HEK293 (cell line): ENCODE measurements at regions not wholly inside any gene's neighbourhood (a gene's known extent, or its start where the extent isn't known, plus 50 kb on each side); places are given as distances from the start of the nearest gene placed in this dataset.

Source experiments
- ZNF311 ChIP-seq: fragments of 450-650 bp; formaldehyde crosslinking; IDR thresholded peaks from 2 replicates; pipeline ENCODE4 v1.5.1; 2017; ENCODE audit warnings: missing biosample characterization, missing genetic modification characterization, borderline replicate concordance
- TF ChIP-seq, protein P1 (sequence below): fragments of 450-650 bp; formaldehyde crosslinking; IDR thresholded peaks from 2 replicates; pipeline ENCODE4 v1.5.1; 2016; ENCODE audit warnings: missing biosample characterization, missing genetic modification characterization
- TF ChIP-seq, protein P2 (sequence below): fragments of 450-650 bp; formaldehyde crosslinking; IDR thresholded peaks from 2 replicates; pipeline ENCODE4 v1.5.1; 2016; ENCODE audit warnings: missing biosample characterization, missing genetic modification characterization
- TF ChIP-seq, protein P3 (sequence below): fragments of 450-650 bp; formaldehyde crosslinking; IDR thresholded peaks from 2 replicates; pipeline ENCODE4 v1.5.1; 2017; ENCODE audit warnings: missing biosample characterization, missing genetic modification characterization
- TF ChIP-seq, protein P4 (sequence below): fragments of 450-650 bp; formaldehyde crosslinking; IDR thresholded peaks from 2 replicates; pipeline ENCODE4 v1.5.1; 2016; ENCODE audit warnings: missing biosample characterization, missing genetic modification characterization

DNA sequence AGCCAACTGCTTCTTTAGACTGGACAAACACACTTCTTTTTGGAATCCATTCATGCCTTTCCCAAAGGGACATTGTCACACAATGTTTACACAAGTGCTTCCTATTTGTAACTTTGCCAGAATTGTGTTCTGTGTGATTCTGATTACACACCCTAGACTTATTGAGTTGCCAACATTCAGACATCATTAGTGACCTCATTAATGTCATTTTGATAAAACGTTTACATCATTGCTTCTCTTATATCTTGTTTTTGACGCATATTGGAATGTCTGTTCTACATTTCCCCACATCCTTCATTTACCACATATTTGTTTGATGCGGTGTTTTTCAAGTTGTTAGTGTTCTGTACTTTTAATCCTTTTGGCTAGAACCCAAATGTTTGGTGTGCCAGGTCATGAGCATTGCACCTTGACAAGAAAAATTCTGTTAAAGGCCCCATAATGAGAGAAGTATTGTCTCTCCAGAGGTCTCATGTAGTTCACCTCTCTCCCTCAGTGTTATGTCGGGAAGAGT is 305.5 kb downstream of the AEBP2 start:
- TF ChIP-seq, protein P1, sequence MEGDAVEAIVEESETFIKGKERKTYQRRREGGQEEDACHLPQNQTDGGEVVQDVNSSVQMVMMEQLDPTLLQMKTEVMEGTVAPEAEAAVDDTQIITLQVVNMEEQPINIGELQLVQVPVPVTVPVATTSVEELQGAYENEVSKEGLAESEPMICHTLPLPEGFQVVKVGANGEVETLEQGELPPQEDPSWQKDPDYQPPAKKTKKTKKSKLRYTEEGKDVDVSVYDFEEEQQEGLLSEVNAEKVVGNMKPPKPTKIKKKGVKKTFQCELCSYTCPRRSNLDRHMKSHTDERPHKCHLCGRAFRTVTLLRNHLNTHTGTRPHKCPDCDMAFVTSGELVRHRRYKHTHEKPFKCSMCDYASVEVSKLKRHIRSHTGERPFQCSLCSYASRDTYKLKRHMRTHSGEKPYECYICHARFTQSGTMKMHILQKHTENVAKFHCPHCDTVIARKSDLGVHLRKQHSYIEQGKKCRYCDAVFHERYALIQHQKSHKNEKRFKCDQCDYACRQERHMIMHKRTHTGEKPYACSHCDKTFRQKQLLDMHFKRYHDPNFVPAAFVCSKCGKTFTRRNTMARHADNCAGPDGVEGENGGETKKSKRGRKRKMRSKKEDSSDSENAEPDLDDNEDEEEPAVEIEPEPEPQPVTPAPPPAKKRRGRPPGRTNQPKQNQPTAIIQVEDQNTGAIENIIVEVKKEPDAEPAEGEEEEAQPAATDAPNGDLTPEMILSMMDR (tag by site-specific recombination): no peak
- TF ChIP-seq ZNF311 (tag by site-specific recombination): no peak
- TF ChIP-seq, protein P2, sequence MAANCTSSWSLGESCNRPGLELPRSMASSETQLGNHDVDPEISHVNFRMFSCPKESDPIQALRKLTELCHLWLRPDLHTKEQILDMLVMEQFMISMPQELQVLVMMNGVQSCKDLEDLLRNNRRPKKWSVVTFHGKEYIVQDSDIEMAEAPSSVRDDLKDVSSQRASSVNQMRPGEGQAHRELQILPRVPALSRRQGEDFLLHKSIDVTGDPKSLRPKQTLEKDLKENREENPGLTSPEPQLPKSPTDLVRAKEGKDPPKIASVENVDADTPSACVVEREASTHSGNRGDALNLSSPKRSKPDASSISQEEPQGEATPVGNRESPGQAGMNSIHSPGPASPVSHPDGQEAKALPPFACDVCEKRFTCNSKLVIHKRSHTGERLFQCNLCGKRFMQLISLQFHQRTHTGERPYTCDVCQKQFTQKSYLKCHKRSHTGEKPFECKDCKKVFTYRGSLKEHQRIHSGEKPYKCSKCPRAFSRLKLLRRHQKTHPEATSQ (tag by site-specific recombination): no peak
- TF ChIP-seq, protein P3, sequence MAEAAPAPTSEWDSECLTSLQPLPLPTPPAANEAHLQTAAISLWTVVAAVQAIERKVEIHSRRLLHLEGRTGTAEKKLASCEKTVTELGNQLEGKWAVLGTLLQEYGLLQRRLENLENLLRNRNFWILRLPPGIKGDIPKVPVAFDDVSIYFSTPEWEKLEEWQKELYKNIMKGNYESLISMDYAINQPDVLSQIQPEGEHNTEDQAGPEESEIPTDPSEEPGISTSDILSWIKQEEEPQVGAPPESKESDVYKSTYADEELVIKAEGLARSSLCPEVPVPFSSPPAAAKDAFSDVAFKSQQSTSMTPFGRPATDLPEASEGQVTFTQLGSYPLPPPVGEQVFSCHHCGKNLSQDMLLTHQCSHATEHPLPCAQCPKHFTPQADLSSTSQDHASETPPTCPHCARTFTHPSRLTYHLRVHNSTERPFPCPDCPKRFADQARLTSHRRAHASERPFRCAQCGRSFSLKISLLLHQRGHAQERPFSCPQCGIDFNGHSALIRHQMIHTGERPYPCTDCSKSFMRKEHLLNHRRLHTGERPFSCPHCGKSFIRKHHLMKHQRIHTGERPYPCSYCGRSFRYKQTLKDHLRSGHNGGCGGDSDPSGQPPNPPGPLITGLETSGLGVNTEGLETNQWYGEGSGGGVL: no peak
- TF ChIP-seq, protein P4, sequence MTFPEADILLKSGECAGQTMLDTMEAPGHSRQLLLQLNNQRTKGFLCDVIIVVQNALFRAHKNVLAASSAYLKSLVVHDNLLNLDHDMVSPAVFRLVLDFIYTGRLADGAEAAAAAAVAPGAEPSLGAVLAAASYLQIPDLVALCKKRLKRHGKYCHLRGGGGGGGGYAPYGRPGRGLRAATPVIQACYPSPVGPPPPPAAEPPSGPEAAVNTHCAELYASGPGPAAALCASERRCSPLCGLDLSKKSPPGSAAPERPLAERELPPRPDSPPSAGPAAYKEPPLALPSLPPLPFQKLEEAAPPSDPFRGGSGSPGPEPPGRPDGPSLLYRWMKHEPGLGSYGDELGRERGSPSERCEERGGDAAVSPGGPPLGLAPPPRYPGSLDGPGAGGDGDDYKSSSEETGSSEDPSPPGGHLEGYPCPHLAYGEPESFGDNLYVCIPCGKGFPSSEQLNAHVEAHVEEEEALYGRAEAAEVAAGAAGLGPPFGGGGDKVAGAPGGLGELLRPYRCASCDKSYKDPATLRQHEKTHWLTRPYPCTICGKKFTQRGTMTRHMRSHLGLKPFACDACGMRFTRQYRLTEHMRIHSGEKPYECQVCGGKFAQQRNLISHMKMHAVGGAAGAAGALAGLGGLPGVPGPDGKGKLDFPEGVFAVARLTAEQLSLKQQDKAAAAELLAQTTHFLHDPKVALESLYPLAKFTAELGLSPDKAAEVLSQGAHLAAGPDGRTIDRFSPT: no peak
